ENCODE measurements at regions not wholly inside any gene's neighbourhood (a gene's known extent, or its start where the extent isn't known, plus 50 kb on each side); places are given as distances from the start of the nearest gene placed in this dataset.
"Not testable (repeated sequence)": the region's sequence is repeated elsewhere in the genome, so short reads cannot be mapped to it uniquely, and the experiment has no call there.

- no peak overlapping the region for H3K4me3 ChIP-seq (ENCODE audit: low read depth, low read length)
- DNase-seq (ENCODE audit: low read depth), result no peak
- TF ChIP-seq CTCF (conservative IDR thresholded peaks at IDR 0.05; ENCODE audit: low read depth, low read length), result no peak
Observed at GRCh38 chr16:35798885-35799426, 2339.5 kb downstream of the TP53TG3F start.

GRCh38 chr16:35804465-35804864, 2345.1 kb downstream of the TP53TG3F start:
- DNase-seq (ENCODE audit: low read depth); H3K4me3 ChIP-seq (ENCODE audit: low read depth, low read length): not testable (repeated sequence)

- no peak overlapping the region for H3K4me3 ChIP-seq (ENCODE audit: low read depth, low read length)
- no peak for DNase-seq (ENCODE audit: low read depth)
- TF ChIP-seq CTCF (conservative IDR thresholded peaks at IDR 0.05; ENCODE audit: low read depth, low read length), result no peak
Observed at GRCh38 chr16:35823342-35823741, 2363.9 kb downstream of the TP53TG3F start.

- H3K4me3 ChIP-seq (ENCODE audit: low read depth, low read length), result no peak overlapping the region
- no peak for TF ChIP-seq CTCF (conservative IDR thresholded peaks at IDR 0.05; ENCODE audit: low read depth, low read length)
- no peak for DNase-seq (ENCODE audit: low read depth)
Observed at GRCh38 chr16:35841632-35842031, 2382.2 kb downstream of the TP53TG3F start.

GRCh38 chr16:35862242-35862641, 2402.8 kb downstream of the TP53TG3F start:
- no peak for DNase-seq (ENCODE audit: low read depth)
- no peak overlapping the region for H3K4me3 ChIP-seq (ENCODE audit: low read depth, low read length)
- TF ChIP-seq CTCF (conservative IDR thresholded peaks at IDR 0.05; ENCODE audit: low read depth, low read length), result no peak

GRCh38 chr16:35868630-35869029, 2409.2 kb downstream of the TP53TG3F start:
- no peak for TF ChIP-seq CTCF (conservative IDR thresholded peaks at IDR 0.05; ENCODE audit: low read depth, low read length)
- no peak overlapping the region for H3K4me3 ChIP-seq (ENCODE audit: low read depth, low read length)

GRCh38 chr16:35873472-35873871, 2414.1 kb downstream of the TP53TG3F start:
- no peak for TF ChIP-seq CTCF (conservative IDR thresholded peaks at IDR 0.05; ENCODE audit: low read depth, low read length)
- H3K4me3 ChIP-seq (ENCODE audit: low read depth, low read length), result no peak overlapping the region

More at GRCh38 chr16:35868630-35869029, 2409.2 kb downstream of the TP53TG3F start:
- DNase-seq (ENCODE audit: low read depth), result no peak

More at GRCh38 chr16:35873472-35873871, 2414.1 kb downstream of the TP53TG3F start:
- no peak for DNase-seq (ENCODE audit: low read depth)
